A673 (cell line): ENCODE measurements at regions not wholly inside any gene's neighbourhood (a gene's known extent, or its start where the extent isn't known, plus 50 kb on each side); places are given as distances from the start of the nearest gene placed in this dataset.

Experiments
- BruUV-seq: library from RNA; stranded (reverse); fragments of 400-500 nt; replicated peaks from 2 replicates; lab custom pipeline; 2021; lab: Mats Ljungman, UMichigan
- CTCF ChIA-PET: fragments of 300-600 bp; sonication (Branson Sonifier 250); formaldehyde crosslinking; loops from one replicate; lab custom pipeline; 2022; ENCODE audit warnings: antibody characterized with exemption; lab: Charles Lee
- POLR2A ChIA-PET: fragments of 300-600 bp; sonication (Branson Sonifier 250); formaldehyde crosslinking; loops from one replicate; lab custom pipeline; 2022; ENCODE audit warnings: antibody characterized with exemption; ENCODE audit not compliant: low non-redundant PET; lab: Charles Lee
- DNase-seq: peaks from one replicate; pipeline ENCODE4 v3.0.0-alpha.2; 2015; ENCODE audit warnings: low spot score
- H3K27ac ChIP-seq: fragments of 200-600 bp; sonication (generic); 2 replicates; pipeline ENCODE4 v1.5.1; 2016; ENCODE audit warnings: mixed run types, low read depth, mild to moderate bottlenecking, mixed read lengths, antibody characterized with exemption, low read length; ENCODE audit not compliant: poor library complexity, severe bottlenecking
- H3K27me3 ChIP-seq: fragments of 200-600 bp; sonication (generic); replicated peaks from 2 replicates; pipeline ENCODE4 v1.6.1; 2017; ENCODE audit warnings: mixed run types, low read depth, mild to moderate bottlenecking, mixed read lengths, antibody characterized with exemption, low read length; ENCODE audit not compliant: insufficient read depth, poor library complexity
- H3K36me3 ChIP-seq: fragments of 200-600 bp; sonication (generic); 2 replicates; pipeline ENCODE4 v1.6.1; 2016; ENCODE audit warnings: mixed run types, mild to moderate bottlenecking, mixed read lengths, antibody characterized with exemption, low read length; ENCODE audit not compliant: insufficient read depth, poor library complexity, severe bottlenecking
- H3K4me1 ChIP-seq: fragments of 200-600 bp; sonication (generic); 2 replicates; pipeline ENCODE4 v1.6.1; 2017; ENCODE audit warnings: mixed run types, mild to moderate bottlenecking, mixed read lengths, antibody characterized with exemption, low read length; ENCODE audit not compliant: insufficient read depth, poor library complexity, severe bottlenecking
- H3K4me3 ChIP-seq: fragments of 200-600 bp; sonication (generic); 2 replicates; pipeline ENCODE4 v1.5.1; 2016; ENCODE audit warnings: low read depth, mixed run types, mild to moderate bottlenecking, mixed read lengths, low read length; ENCODE audit not compliant: poor library complexity, severe bottlenecking
- H3K9me3 ChIP-seq: fragments of 200-600 bp; sonication (generic); 2 replicates; pipeline ENCODE4 v1.6.1; 2016; ENCODE audit warnings: mixed run types, low read depth, mild to moderate bottlenecking, mixed read lengths, antibody characterized with exemption, low read length; ENCODE audit not compliant: poor library complexity, severe bottlenecking
- CTCF ChIP-seq: fragments of 300-800, 200-600 bp; sonication (generic); conservative IDR thresholded peaks from 2 replicates; pipeline ENCODE4 v1.5.1; 2017; ENCODE audit warnings: low read depth, mild to moderate bottlenecking, antibody characterized with exemption, low read length, moderate library complexity, mixed read lengths
- EZH2 ChIP-seq: fragments of 200-600 bp; sonication (generic); IDR thresholded peaks from 2 replicates; pipeline ENCODE4 v1.6.1; 2017; ENCODE audit warnings: borderline replicate concordance, low read depth, mild to moderate bottlenecking, mixed read lengths, antibody characterized with exemption, low read length; ENCODE audit not compliant: poor library complexity, severe bottlenecking
- intact Hi-C: fragments of 100-400 bp; cut with micrococcal nuclease; formaldehyde crosslinking; loops from one replicate; pipeline ENCODE4 v1.10.0; 2022; ENCODE audit not compliant: unreplicated experiment

GRCh38 chr18:10124967-10125366 is 211.2 kb downstream of the VAPA start:
- no peak overlapping the region for H3K4me3 ChIP-seq
- POLR2A ChIA-PET, result no interaction called here
- H3K27ac ChIP-seq, result no peak overlapping the region
- no peaks in the 10 kb centered on the region for H3K27me3 ChIP-seq
- intact Hi-C loops, result no loop called here
- DNase-seq, result no peak
- BruUV-seq, result no TSS peak
- no peaks in the 10 kb centered on the region for H3K36me3 ChIP-seq
- no peaks in the 10 kb centered on the region for H3K9me3 ChIP-seq
- peaks cover 33% of the 10 kb centered on the region for H3K4me1 ChIP-seq
- CTCF ChIA-PET, result no interaction called here
- no peak for TF ChIP-seq CTCF

- Histone ChIP-seq H3K27ac (no peak overlapping the region), H3K36me3 (no peaks in the 10 kb centered on the region), H3K9me3 (no peaks in the 10 kb centered on the region), H3K27me3 (no peaks in the 10 kb centered on the region), H3K4me3 (no peak overlapping the region), H3K4me1 (peaks cover 5% of the 10 kb centered on the region)
- DNase-seq, result no peak
- CTCF ChIA-PET, result no interaction called here
- no TSS peak for BruUV-seq
- POLR2A ChIA-PET, result no interaction called here
- TF ChIP-seq EZH2 (no peak), CTCF (no peak)
- intact Hi-C loops, result no loop called here
These were observed 213.9 kb downstream of the VAPA start for GRCh38 chr18:10127729-10128128.

- BruUV-seq, result no TSS peak
- DNase-seq, result no peak
- H3K9me3 ChIP-seq, result no peaks in the 10 kb centered on the region
- H3K4me3 ChIP-seq, result no peak overlapping the region
- intact Hi-C loops, result no loop called here
- no peak overlapping the region for H3K27ac ChIP-seq
- ChIA-PET CTCF (no interaction called here), POLR2A (no interaction called here)
- no peaks in the 10 kb centered on the region for H3K27me3 ChIP-seq
- H3K4me1 ChIP-seq, result no peaks in the 10 kb centered on the region
- no peaks in the 10 kb centered on the region for H3K36me3 ChIP-seq
- TF ChIP-seq CTCF, result no peak
- no peak for TF ChIP-seq EZH2
These were observed 215.2 kb downstream of the VAPA start for GRCh38 chr18:10128921-10129501.
